K562 (cell line): ENCODE measurements at regions not wholly inside any gene's neighbourhood (a gene's known extent, or its start where the extent isn't known, plus 50 kb on each side); places are given as distances from the start of the nearest gene placed in this dataset.

Experiments
- ATF2 ChIP-seq: sonication (generic); formaldehyde crosslinking; IDR thresholded peaks from 2 replicates; pipeline ENCODE4 v1.8.1; 2022; ENCODE audit warnings: missing genetic modification reagents
- CHD7 ChIP-seq: fragments of 200-600 bp; sonication (generic); IDR thresholded peaks from one replicate; pipeline ENCODE4 v1.6.1; 2012; ENCODE audit warnings: mild to moderate bottlenecking, low read depth, low read length, inconsistent platforms
- CTCF ChIP-seq, 3 experiments: IDR thresholded peaks in 2 of 3; conservative IDR thresholded peaks in 1 of 3; 2 replicates each; pipeline ENCODE4 v1.5.1; 2011 to 2012; ENCODE audit warnings: low read length in 3 of 3, mild to moderate bottlenecking in 3 of 3, control low read depth in 2 of 3, improper control_type of control experiment in 1 of 3, inconsistent platforms in 1 of 3, low read depth in 1 of 3, mixed read lengths in 1 of 3, moderate library complexity in 1 of 3; ENCODE audit not compliant: insufficient read depth in 2 of 3
- EP300 ChIP-seq: IDR thresholded peaks from 2 replicates; pipeline ENCODE4 v1.6.1; 2012; ENCODE audit warnings: low read length, improper control_type of control experiment
- HSF4 ChIP-seq: fragments of 250-450 bp; sonication (Bioruptor Pico); IDR thresholded peaks from 2 replicates; pipeline ENCODE4 v2.1.2; 2022; ENCODE audit warnings: mild to moderate bottlenecking, moderate library complexity, borderline replicate concordance
- NRF1 ChIP-seq, 2 experiments: fragments of 450-650 bp; IDR thresholded peaks in 1 of 2; conservative IDR thresholded peaks in 1 of 2; 2 replicates each; pipeline ENCODE4 v1.6.1; 2014; ENCODE audit warnings: mild to moderate bottlenecking in 2 of 2
- SETDB1 ChIP-seq: IDR thresholded peaks from one replicate; pipeline ENCODE4 v1.6.1; 2012; ENCODE audit warnings: low read length, control low read depth, inconsistent platforms
- SP1 ChIP-seq: sonication (generic); formaldehyde crosslinking; IDR thresholded peaks from 2 replicates; pipeline ENCODE4 v1.8.1; 2022; ENCODE audit warnings: mild to moderate bottlenecking, missing genetic modification reagents
- TEAD2 ChIP-seq: fragments of 450-650 bp; IDR thresholded peaks from 2 replicates; pipeline ENCODE4 v1.6.1; 2016; ENCODE audit warnings: missing genetic modification characterization, control low read depth, missing compliant biosample characterization

GRCh38 chr7:49613759-49614158 is 159.7 kb upstream of the VWC2 start:
- TF ChIP-seq HSF4 (CRISPR knock-in tag): no peak
- TF ChIP-seq NRF1 (conservative IDR thresholded peaks at IDR 0.05 in 1 of 2, IDR thresholded peaks at IDR 0.05 in 1 of 2): no peak
- TF ChIP-seq TEAD2 (tag): no peak
- TF ChIP-seq CTCF (IDR thresholded peaks at IDR 0.05 in 2 of 3, conservative IDR thresholded peaks at IDR 0.05 in 1 of 3; ENCODE audit: insufficient read depth in 2 of 3, low read depth in 1 of 3, low read length in 3 of 3): no peak
- TF ChIP-seq ATF2 (CRISPR knock-in tag): no peak
- no peak for TF ChIP-seq SP1 (CRISPR knock-in tag)
- TF ChIP-seq SETDB1: no peak
- no peak for TF ChIP-seq EP300
- no peak for TF ChIP-seq CHD7
